ENCODE measurements at regions not wholly inside any gene's neighbourhood (a gene's known extent, or its start where the extent isn't known, plus 50 kb on each side); places are given as distances from the start of the nearest gene placed in this dataset.

GRCh38 chr6:145415616-145416015 lies 319.7 kb downstream of the EPM2A start:
- Histone ChIP-seq H3K27me3 (replicated peaks; ENCODE audit: insufficient read depth, low read depth, low read length, poor library complexity) (no peaks in the 10 kb centered on the region), H3K9me3 (ENCODE audit: low read depth, low read length, poor library complexity, severe bottlenecking) (no peaks in the 10 kb centered on the region), H3K36me3 (ENCODE audit: insufficient read depth, low read length, poor library complexity, severe bottlenecking) (no peaks in the 10 kb centered on the region), H3K27ac (ENCODE audit: low read depth, low read length, poor library complexity, severe bottlenecking) (no peak overlapping the region), H3K4me3 (ENCODE audit: low read depth, low read length, poor library complexity, severe bottlenecking) (no peak overlapping the region), H3K4me1 (ENCODE audit: insufficient read depth, low read length, poor library complexity, severe bottlenecking) (no peaks in the 10 kb centered on the region)
- TF ChIP-seq EZH2 (IDR thresholded peaks at IDR 0.05; ENCODE audit: borderline replicate concordance, low read depth, low read length, poor library complexity, severe bottlenecking): no peak
- no peak for TF ChIP-seq CTCF (conservative IDR thresholded peaks at IDR 0.05; ENCODE audit: low read depth, low read length)
- DNase-seq (ENCODE audit: low spot score): no peak
- intact Hi-C loops (cut with micrococcal nuclease; ENCODE audit: unreplicated experiment): no loop called here
- BruUV-seq (replicated peaks): no TSS peak
- CTCF ChIA-PET: no interaction called here
- POLR2A ChIA-PET (ENCODE audit: low non-redundant PET): no interaction called here

- H3K36me3 ChIP-seq (ENCODE audit: insufficient read depth, low read length, poor library complexity, severe bottlenecking): no peaks in the 10 kb centered on the region
- H3K9me3 ChIP-seq (ENCODE audit: low read depth, low read length, poor library complexity, severe bottlenecking): no peaks in the 10 kb centered on the region
- H3K27ac ChIP-seq (ENCODE audit: low read depth, low read length, poor library complexity, severe bottlenecking): no peak overlapping the region
- ChIA-PET CTCF (no interaction called here), POLR2A (ENCODE audit: low non-redundant PET) (no interaction called here)
- intact Hi-C loops (cut with micrococcal nuclease; ENCODE audit: unreplicated experiment): loop anchor here (10.0 kb wide), 1 partner anchor 466 kb away; no protein-coding TSS in a partner anchor
- no TSS peak for BruUV-seq (replicated peaks)
- TF ChIP-seq EZH2 (IDR thresholded peaks at IDR 0.05; ENCODE audit: borderline replicate concordance, low read depth, low read length, poor library complexity, severe bottlenecking) (no peak), CTCF (conservative IDR thresholded peaks at IDR 0.05; ENCODE audit: low read depth, low read length) (no peak)
- H3K27me3 ChIP-seq (replicated peaks; ENCODE audit: insufficient read depth, low read depth, low read length, poor library complexity): no peaks in the 10 kb centered on the region
- H3K4me3 ChIP-seq (ENCODE audit: low read depth, low read length, poor library complexity, severe bottlenecking): no peak overlapping the region
- DNase-seq (ENCODE audit: low spot score): no peak
- no peaks in the 10 kb centered on the region for H3K4me1 ChIP-seq (ENCODE audit: insufficient read depth, low read length, poor library complexity, severe bottlenecking)
Measured at GRCh38 chr6:145420599-145420998, 314.7 kb downstream of the EPM2A start.

GRCh38 chr6:145423936-145424335 lies 311.4 kb downstream of the EPM2A start:
- no TSS peak for BruUV-seq (replicated peaks)
- no peaks in the 10 kb centered on the region for H3K36me3 ChIP-seq (ENCODE audit: insufficient read depth, low read length, poor library complexity, severe bottlenecking)
- H3K27ac ChIP-seq (ENCODE audit: low read depth, low read length, poor library complexity, severe bottlenecking): no peak overlapping the region
- no peaks in the 10 kb centered on the region for H3K9me3 ChIP-seq (ENCODE audit: low read depth, low read length, poor library complexity, severe bottlenecking)
- H3K27me3 ChIP-seq (replicated peaks; ENCODE audit: insufficient read depth, low read depth, low read length, poor library complexity): no peaks in the 10 kb centered on the region
- ChIA-PET CTCF (no interaction called here), POLR2A (ENCODE audit: low non-redundant PET) (no interaction called here)
- H3K4me3 ChIP-seq (ENCODE audit: low read depth, low read length, poor library complexity, severe bottlenecking): no peak overlapping the region
- TF ChIP-seq CTCF (conservative IDR thresholded peaks at IDR 0.05; ENCODE audit: low read depth, low read length): no peak
- no peak for TF ChIP-seq EZH2 (IDR thresholded peaks at IDR 0.05; ENCODE audit: borderline replicate concordance, low read depth, low read length, poor library complexity, severe bottlenecking)
- H3K4me1 ChIP-seq (ENCODE audit: insufficient read depth, low read length, poor library complexity, severe bottlenecking): no peaks in the 10 kb centered on the region
- no peak for DNase-seq (ENCODE audit: low spot score)
- intact Hi-C loops (cut with micrococcal nuclease; ENCODE audit: unreplicated experiment): loop anchor here (10.0 kb wide), 1 partner anchor 469 kb away; no protein-coding TSS in a partner anchor
